NCI-H1048 (cell line): ENCODE measurements at regions not wholly inside any gene's neighbourhood (a gene's known extent, or its start where the extent isn't known, plus 50 kb on each side); places are given as distances from the start of the nearest gene placed in this dataset.

Experiments
- DNase-seq: peaks from one replicate; lab custom pipeline; 2025; lab: John Stamatoyannopoulos, UW

DNA sequence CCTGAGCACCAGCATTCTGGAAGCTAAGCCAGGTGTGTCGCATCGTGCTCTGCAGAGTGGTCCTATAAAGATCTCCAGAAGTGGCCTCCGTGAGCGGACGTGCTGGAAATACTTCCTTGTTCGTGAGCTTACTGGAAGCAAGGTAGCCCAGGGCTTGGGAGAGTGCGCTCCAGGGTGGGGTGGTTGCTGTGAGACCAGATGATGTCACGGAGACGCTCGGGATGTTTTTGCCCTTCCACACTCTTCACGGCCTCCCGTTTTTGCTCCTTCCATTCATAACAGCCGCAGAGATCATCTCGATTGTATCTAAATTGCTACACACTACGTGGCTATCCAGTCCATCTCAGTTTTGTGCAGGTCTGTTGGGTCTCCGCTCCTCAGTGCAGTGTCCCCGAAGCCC, 373.4 kb downstream of the THBS2 start:
- no peak for DNase-seq

GRCh38 chr6:168877821-168878282, 375.8 kb downstream of the THBS2 start:
- no peak for DNase-seq

DNA sequence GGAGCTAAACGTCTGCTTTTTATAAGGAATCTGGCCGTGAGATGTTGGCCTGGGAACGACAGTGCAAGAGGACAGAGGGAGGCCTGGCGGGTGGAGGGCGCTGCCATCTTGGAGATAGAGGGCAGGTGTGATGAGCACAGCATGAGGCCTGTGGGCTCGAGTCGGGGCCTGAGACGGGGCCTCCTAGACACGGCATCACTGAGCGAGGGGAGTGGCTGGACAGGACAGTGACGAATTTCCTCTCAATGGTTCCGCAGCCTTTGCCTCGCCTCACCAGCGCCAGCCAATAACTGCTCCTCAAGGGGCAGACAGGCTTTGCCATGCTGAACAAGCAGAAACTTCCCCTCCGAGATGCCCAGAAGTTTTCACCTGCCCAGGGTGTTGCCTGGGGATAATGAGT, 376.7 kb downstream of the THBS2 start:
- no peak for DNase-seq

DNA sequence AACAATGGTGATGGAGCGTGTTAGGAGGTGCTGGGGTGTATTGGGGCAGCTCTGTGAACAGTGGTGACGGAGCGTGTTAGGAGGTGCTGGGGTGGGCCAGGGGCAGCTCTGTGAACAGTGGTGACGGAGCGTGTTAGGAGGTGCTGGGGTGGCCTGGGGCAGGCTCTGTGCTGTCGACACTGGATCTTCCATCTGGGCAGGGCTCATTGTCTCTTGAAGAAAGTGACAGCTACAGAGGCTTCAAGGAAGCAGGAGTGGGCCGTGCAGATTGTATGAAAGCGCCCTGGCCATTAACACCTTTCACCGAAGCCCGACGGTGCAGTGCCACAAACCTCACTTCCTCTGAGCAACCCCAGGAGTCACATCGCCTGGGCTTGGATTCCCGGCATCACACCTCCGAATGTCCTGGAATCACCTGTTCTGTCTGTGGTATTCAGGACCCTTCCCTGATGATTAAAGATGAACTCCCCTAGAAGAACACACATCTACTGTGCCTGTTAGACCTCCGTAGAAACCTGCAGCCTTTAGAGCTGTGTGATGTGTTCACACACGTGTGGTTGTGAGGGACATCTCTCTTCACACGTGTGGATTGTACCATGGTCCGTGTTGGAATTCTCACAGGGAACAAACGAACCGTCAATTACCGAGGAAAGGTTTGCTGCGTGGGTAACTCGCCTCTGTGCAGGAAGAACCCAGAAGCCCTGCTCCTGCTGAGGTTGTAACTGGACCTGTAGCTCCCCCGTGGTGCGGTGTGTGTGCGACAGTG, 377.7 kb downstream of the THBS2 start:
- DNase-seq, result no peak

GRCh38 chr6:168874637-168875036, 379.0 kb downstream of the THBS2 start:
- no peak for DNase-seq

DNA sequence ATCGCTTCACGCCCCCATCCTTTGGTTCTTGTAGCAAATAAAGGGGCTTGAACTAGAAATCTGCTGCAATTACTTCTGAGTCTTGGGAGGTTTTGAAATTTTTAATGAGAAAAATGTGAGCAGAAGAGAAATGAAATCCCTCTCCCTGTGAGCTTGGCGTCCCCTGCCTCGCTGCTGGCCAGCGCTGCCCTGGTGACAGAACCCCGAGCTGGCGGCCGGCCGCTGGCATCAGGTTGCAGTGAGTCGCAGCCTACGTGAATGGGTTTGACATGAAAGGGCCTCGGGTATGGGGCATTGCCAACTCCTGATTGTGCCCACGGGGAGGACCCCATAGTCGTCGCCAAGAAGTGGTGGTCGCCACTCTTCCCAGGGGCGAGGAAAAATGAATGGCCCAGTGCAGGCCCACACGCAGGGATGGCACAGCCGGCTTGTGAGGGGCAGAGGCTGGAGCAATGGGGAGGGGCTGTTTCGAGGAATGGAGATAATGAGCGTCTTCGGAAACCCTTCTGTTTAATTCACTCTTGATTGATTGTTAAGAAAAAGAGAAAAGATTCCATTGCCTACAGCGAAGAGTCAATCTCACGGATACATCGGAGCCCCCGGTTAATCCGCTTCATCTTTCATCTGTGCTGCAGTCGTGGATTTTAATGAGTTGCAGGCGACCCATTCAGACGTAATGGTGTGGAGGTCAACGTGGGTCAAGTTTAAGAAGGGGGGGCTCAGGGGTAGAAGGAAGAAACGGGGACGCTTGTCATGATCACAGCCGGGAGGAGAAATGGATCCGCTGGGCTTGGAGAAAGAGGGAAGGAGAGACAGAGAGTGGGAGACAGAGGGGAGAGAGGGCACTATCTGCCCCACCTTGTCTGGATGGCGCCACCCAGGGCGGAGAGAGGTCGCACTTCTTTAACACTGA, 380.1 kb downstream of the THBS2 start:
- no peak for DNase-seq

DNA sequence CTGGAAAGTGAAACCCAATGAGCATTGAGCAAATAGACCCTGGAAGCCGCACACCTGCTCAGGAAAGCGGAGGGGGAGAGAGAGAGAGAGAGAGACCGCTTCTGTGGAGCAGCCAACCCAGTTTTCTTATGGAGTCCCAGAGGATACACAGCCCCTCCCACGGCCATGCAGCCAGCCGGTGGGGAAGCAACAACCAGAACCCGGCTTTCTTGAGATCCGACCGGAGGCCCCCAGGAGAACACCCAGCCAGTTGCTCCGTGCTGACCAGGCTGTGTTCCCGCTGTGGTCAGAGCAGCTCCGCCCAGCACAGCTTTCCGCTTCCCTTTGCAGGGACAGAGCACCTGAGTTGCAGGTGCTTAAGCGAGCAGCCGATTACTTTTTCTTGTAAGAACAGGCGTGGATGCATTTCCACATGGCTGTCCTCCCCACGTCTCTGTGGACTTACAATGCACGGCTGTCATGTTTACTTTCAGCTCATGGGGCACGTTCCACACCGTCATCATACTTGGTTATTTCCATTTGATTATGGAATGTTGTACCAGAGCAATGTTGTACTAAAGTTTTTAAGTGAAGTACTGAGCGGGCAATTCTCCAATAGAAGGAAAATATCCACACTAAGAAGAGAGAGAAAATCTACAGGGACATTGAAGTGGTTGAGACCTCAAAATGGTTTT, 381.9 kb downstream of the THBS2 start:
- no peak for DNase-seq

GRCh38 chr6:168870982-168871381, 382.7 kb downstream of the THBS2 start:
- no peak for DNase-seq

GRCh38 chr6:168867247-168868102, 386.2 kb downstream of the THBS2 start:
- no peak for DNase-seq

GRCh38 chr6:168866534-168866933, 387.1 kb downstream of the THBS2 start:
- no peak for DNase-seq

GRCh38 chr6:168865522-168865921, 388.1 kb downstream of the THBS2 start:
- no peak for DNase-seq

- no peak for DNase-seq
These were observed 388.8 kb downstream of the THBS2 start for GRCh38 chr6:168864541-168865460.

- DNase-seq, result no peak
These were observed 390.2 kb downstream of the THBS2 start for GRCh38 chr6:168863467-168863866.

- no peak for DNase-seq
These were observed 391.2 kb downstream of the THBS2 start for GRCh38 chr6:168862346-168862980.

- no peak for DNase-seq
These were observed 392.7 kb downstream of the THBS2 start for GRCh38 chr6:168860987-168861386.

GRCh38 chr6:168860341-168860740, 393.3 kb downstream of the THBS2 start:
- DNase-seq, result no peak

- DNase-seq, result no peak
These were observed 394.7 kb downstream of the THBS2 start for GRCh38 chr6:168858926-168859325.

GRCh38 chr6:168856914-168857313, 396.7 kb downstream of the THBS2 start:
- no peak for DNase-seq

DNA sequence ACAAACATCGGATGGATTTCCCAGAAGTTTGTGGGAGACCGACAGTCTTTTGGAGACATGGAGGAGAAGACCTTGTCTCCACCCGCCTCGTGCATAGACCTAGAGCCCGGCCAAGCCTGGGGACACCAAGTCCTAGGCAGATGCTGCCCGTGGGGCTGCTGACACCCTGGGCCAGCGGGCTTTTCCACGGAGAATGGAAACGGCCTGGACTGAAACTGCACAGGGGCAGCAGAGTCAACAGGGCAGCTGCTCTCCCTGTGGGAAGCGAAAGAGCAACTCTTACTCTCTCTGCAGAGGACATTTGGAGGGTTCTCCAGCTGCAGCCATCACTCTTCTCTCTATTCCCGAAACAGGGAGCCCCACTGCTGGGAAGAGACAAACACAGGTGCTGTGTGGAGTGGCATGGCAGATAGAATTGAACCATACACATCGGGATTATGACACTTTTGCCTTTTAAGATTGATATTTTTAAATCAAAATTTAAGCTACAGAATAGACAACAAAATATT, 401.2 kb downstream of the THBS2 start:
- no peak for DNase-seq
